HS-27A (cell line): ENCODE measurements at regions not wholly inside any gene's neighbourhood (a gene's known extent, or its start where the extent isn't known, plus 50 kb on each side); places are given as distances from the start of the nearest gene placed in this dataset.
"Not testable (repeated sequence)": the region's sequence is repeated elsewhere in the genome, so short reads cannot be mapped to it uniquely, and the experiment has no call there.

Experiments used
- DNase-seq: peaks from one replicate; pipeline ENCODE4 v3.0.0-alpha.2; 2012; ENCODE audit warnings: low read depth, missing footprints

GRCh38 chr14:98916036-98916435 lies 356.0 kb downstream of the BCL11B start:
- DNase-seq, result no peak

GRCh38 chr14:98916476-98916875 lies 355.5 kb downstream of the BCL11B start:
- DNase-seq, result no peak

GRCh38 chr14:98919434-98919833 lies 352.6 kb downstream of the BCL11B start:
- DNase-seq, result no peak

GRCh38 chr14:98921306-98921705 lies 350.7 kb downstream of the BCL11B start:
- not testable (repeated sequence) for DNase-seq

- DNase-seq, result no peak
These were observed 348.4 kb downstream of the BCL11B start for GRCh38 chr14:98923596-98923995.

- no peak for DNase-seq
These were observed 348.0 kb downstream of the BCL11B start for GRCh38 chr14:98924046-98924445.

GRCh38 chr14:98925354-98926040 lies 346.5 kb downstream of the BCL11B start:
- no peak for DNase-seq

- DNase-seq, result no peak
These were observed 345.9 kb downstream of the BCL11B start for GRCh38 chr14:98926146-98926545.

- no peak for DNase-seq
These were observed 345.2 kb downstream of the BCL11B start for GRCh38 chr14:98926801-98927200.

- no peak for DNase-seq
These were observed 344.0 kb downstream of the BCL11B start for GRCh38 chr14:98927986-98928385.

- no peak for DNase-seq
These were observed 343.6 kb downstream of the BCL11B start for GRCh38 chr14:98928418-98928817.

GRCh38 chr14:98931126-98931525 lies 340.9 kb downstream of the BCL11B start:
- no peak for DNase-seq

GRCh38 chr14:98931911-98932310 lies 340.1 kb downstream of the BCL11B start:
- DNase-seq, result no peak

GRCh38 chr14:98932431-98933325 lies 339.3 kb downstream of the BCL11B start:
- DNase-seq, result no peak

- not testable (repeated sequence) for DNase-seq
These were observed 337.4 kb downstream of the BCL11B start for GRCh38 chr14:98934569-98934968.

GRCh38 chr14:98935921-98936320 lies 336.1 kb downstream of the BCL11B start:
- no peak for DNase-seq

- no peak for DNase-seq
These were observed 335.0 kb downstream of the BCL11B start for GRCh38 chr14:98937021-98937420.

- no peak for DNase-seq
These were observed 334.1 kb downstream of the BCL11B start for GRCh38 chr14:98937712-98938505.

- DNase-seq, result no peak
These were observed 331.1 kb downstream of the BCL11B start for GRCh38 chr14:98940693-98941437.

- DNase-seq, result no peak
These were observed 330.5 kb downstream of the BCL11B start for GRCh38 chr14:98941481-98941880.

- DNase-seq, result no peak
These were observed 328.1 kb downstream of the BCL11B start for GRCh38 chr14:98943907-98944306.

- no peak for DNase-seq
These were observed 327.0 kb downstream of the BCL11B start for GRCh38 chr14:98944989-98945388.
